ENCODE measurements at regions not wholly inside any gene's neighbourhood (a gene's known extent, or its start where the extent isn't known, plus 50 kb on each side); places are given as distances from the start of the nearest gene placed in this dataset.

DNA sequence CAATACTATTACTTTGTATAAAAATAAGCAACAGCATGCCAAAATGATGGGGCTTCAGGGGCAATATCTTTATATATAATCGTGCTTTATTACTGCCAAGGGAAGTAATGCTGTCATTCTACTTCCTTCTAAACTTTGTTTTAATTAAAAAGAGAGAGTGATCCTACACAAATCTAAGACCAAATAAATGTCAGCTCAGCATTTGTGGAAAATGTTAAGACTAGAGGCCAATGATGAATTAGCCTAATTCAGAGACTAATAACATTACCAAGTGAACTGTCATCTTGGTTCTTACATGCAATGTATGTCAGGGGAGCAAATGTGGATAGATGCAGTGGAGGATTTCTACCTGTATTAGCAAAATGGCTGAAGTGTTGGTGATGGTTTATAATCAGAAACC, 166.4 kb upstream of the PTCHD1 start:
- TF ChIP-seq EZH2phosphoT487 (IDR thresholded peaks at IDR 0.05; ENCODE audit: insufficient read depth, low read depth) (no peak), EZH2 (IDR thresholded peaks at IDR 0.05; ENCODE audit: insufficient read depth, poor library complexity, severe bottlenecking) (no peak)
- H3K27ac ChIP-seq = no peak overlapping the region
- DNase-seq = no peak
- no peak overlapping the region for H3K9ac ChIP-seq
- no peaks in the 10 kb centered on the region for H3K4me1 ChIP-seq (ENCODE audit: insufficient read depth)
- no peaks in the 10 kb centered on the region for H3K79me2 ChIP-seq (ENCODE audit: insufficient read depth)
- no peaks in the 10 kb centered on the region for H3F3A ChIP-seq (ENCODE audit: insufficient read depth)
- WGBS, 2 experiments (ENCODE audit: low coverage in 1 of 2, low lambda C conversion rate in 2 of 2, missing lambda C conversion rate in 2 of 2) = 0 to 4% methylated on average over 1 of the region's 1 CpG
- no peaks in the 10 kb centered on the region for H3K9me3 ChIP-seq (ENCODE audit: low read depth)
- no peak overlapping the region for H3K4me2 ChIP-seq (ENCODE audit: unreplicated experiment)
- H3K4me3 ChIP-seq = no peak overlapping the region
- in situ Hi-C loops (cut with MboI) = no loop called here
- H4K20me1 ChIP-seq (ENCODE audit: insufficient read depth) = no peaks in the 10 kb centered on the region
- no peaks in the 10 kb centered on the region for H3K36me3 ChIP-seq (ENCODE audit: low read depth)
- no peaks in the 10 kb centered on the region for H3K27me3 ChIP-seq (replicated peaks; ENCODE audit: insufficient read depth)
- H2AFZ ChIP-seq = no peak overlapping the region
- no peaks in the 10 kb centered on the region for H3K9me2 ChIP-seq (ENCODE audit: insufficient read depth)

DNA sequence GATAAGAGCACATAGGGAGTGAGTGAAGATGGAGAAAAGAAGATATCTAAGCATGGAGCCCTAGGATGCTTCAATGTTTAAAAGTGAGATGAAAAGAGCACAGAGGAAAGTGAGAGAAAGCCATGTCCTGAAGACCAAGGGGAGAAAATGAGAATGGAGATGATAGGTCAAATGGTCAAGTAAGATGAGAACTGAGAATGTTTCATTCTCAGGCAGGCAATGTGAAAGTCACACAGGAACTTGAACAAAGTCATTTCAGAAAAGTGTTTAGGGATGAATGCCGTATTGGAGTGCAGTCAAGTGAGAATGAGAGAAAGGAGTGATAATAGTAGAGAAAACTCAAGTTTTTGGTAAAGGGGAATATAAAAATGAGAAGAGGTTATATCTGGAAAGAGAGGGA, 148.7 kb upstream of the PTCHD1 start:
- no peak for TF ChIP-seq EZH2phosphoT487 (IDR thresholded peaks at IDR 0.05; ENCODE audit: insufficient read depth, low read depth)
- no peak for TF ChIP-seq EZH2 (IDR thresholded peaks at IDR 0.05; ENCODE audit: insufficient read depth, poor library complexity, severe bottlenecking)
- H3K4me3 ChIP-seq = no peak overlapping the region
- WGBS, 2 experiments (ENCODE audit: low coverage in 1 of 2, low lambda C conversion rate in 2 of 2, missing lambda C conversion rate in 2 of 2) = 0% methylated on average over 1 of the region's 1 CpG
- no peaks in the 10 kb centered on the region for H3F3A ChIP-seq (ENCODE audit: insufficient read depth)
- no peaks in the 10 kb centered on the region for H4K20me1 ChIP-seq (ENCODE audit: insufficient read depth)
- DNase-seq = no peak
- no peaks in the 10 kb centered on the region for H3K4me1 ChIP-seq (ENCODE audit: insufficient read depth)
- H3K9ac ChIP-seq = no peak overlapping the region
- H3K9me2 ChIP-seq (ENCODE audit: insufficient read depth) = no peaks in the 10 kb centered on the region
- no peak overlapping the region for H2AFZ ChIP-seq
- in situ Hi-C loops (cut with MboI) = no loop called here
- H3K36me3 ChIP-seq (ENCODE audit: low read depth) = no peaks in the 10 kb centered on the region
- no peaks in the 10 kb centered on the region for H3K79me2 ChIP-seq (ENCODE audit: insufficient read depth)
- no peaks in the 10 kb centered on the region for H3K9me3 ChIP-seq (ENCODE audit: low read depth)
- H3K27me3 ChIP-seq (replicated peaks; ENCODE audit: insufficient read depth) = no peaks in the 10 kb centered on the region
- H3K27ac ChIP-seq = no peak overlapping the region
- no peak overlapping the region for H3K4me2 ChIP-seq (ENCODE audit: unreplicated experiment)

DNA sequence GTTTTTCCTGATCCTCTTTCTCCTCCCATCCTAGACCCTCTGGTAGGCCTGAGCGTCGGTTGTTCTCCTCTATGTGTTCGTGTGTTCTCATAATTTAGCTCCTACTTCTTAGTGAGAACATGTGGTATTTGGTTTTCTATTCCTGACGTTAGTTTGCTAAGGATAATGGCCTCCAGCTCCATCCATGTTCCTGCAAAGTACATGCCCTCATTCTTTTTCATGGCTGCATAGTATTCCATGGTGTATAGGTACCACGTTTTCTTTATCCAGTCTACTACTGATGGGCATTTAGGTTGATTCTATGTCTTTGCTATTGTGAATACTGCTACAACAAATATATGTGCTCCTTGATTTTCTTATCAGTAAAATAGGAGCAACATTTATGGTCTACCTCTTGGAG, 146.8 kb upstream of the PTCHD1 start:
- Histone ChIP-seq H3K79me2 (ENCODE audit: insufficient read depth) (no peaks in the 10 kb centered on the region), H4K20me1 (ENCODE audit: insufficient read depth) (no peaks in the 10 kb centered on the region), H2AFZ (no peak overlapping the region), H3K4me1 (ENCODE audit: insufficient read depth) (no peaks in the 10 kb centered on the region), H3K27me3 (replicated peaks; ENCODE audit: insufficient read depth) (no peaks in the 10 kb centered on the region), H3K9me3 (ENCODE audit: low read depth) (no peaks in the 10 kb centered on the region), H3K9me2 (ENCODE audit: insufficient read depth) (no peaks in the 10 kb centered on the region), H3K4me3 (no peak overlapping the region), H3F3A (ENCODE audit: insufficient read depth) (no peaks in the 10 kb centered on the region), H3K4me2 (ENCODE audit: unreplicated experiment) (no peak overlapping the region), H3K36me3 (ENCODE audit: low read depth) (no peaks in the 10 kb centered on the region), H3K9ac (no peak overlapping the region), H3K27ac (no peak overlapping the region)
- 25 to 36% methylated on average over 5 of the region's 5 CpGs for WGBS, 2 experiments (ENCODE audit: low coverage in 1 of 2, low lambda C conversion rate in 2 of 2, missing lambda C conversion rate in 2 of 2)
- in situ Hi-C loops (cut with MboI) = no loop called here
- TF ChIP-seq EZH2phosphoT487 (IDR thresholded peaks at IDR 0.05; ENCODE audit: insufficient read depth, low read depth) (no peak), EZH2 (IDR thresholded peaks at IDR 0.05; ENCODE audit: insufficient read depth, poor library complexity, severe bottlenecking) (no peak)
- DNase-seq = no peak

DNA sequence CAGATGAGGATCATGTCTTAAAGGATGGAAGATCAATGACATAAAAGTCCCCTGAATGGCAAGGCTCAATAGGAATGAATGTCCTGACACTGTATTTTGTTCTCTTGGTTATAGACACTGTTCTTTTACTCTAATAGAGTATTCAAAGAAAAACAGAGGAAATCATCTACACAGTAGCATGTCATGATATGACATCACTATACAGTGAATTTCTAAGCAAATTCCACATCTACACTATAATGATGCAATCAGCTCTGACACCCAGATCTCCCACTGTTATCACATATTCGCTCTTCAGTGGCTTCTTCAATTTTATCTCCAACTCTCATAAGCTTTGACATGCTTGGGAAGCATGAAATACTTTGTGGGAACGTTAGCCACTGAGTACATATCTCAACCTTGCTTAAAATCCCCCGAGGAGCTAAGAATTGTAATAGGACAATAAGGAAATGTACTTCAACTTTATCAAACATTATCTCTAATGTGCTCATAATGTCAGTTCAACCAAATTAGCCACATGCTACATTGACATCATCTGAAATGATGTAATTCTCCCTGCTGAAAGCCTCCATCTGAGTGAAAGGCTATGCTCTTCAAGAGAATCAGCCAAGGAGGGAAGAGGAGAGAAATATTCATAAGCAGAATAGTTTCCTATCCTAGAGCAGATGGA, 139.6 kb upstream of the PTCHD1 start:
- Histone ChIP-seq H3K27me3 (replicated peaks; ENCODE audit: insufficient read depth) (no peaks in the 10 kb centered on the region), H3K9me2 (ENCODE audit: insufficient read depth) (no peaks in the 10 kb centered on the region), H3K27ac (no peak overlapping the region), H3K79me2 (ENCODE audit: insufficient read depth) (no peaks in the 10 kb centered on the region), H4K20me1 (ENCODE audit: insufficient read depth) (no peaks in the 10 kb centered on the region), H3K4me2 (ENCODE audit: unreplicated experiment) (no peak overlapping the region), H3K9me3 (ENCODE audit: low read depth) (no peaks in the 10 kb centered on the region), H3K4me1 (ENCODE audit: insufficient read depth) (no peaks in the 10 kb centered on the region), H2AFZ (no peak overlapping the region), H3K4me3 (no peak overlapping the region), H3F3A (ENCODE audit: insufficient read depth) (no peaks in the 10 kb centered on the region), H3K36me3 (ENCODE audit: low read depth) (no peaks in the 10 kb centered on the region), H3K9ac (no peak overlapping the region)
- DNase-seq = no peak
- WGBS, 2 experiments (ENCODE audit: low coverage in 1 of 2, low lambda C conversion rate in 2 of 2, missing lambda C conversion rate in 2 of 2) = 21 to 42% methylated on average over 3 of the region's 3 CpGs
- TF ChIP-seq EZH2 (IDR thresholded peaks at IDR 0.05; ENCODE audit: insufficient read depth, poor library complexity, severe bottlenecking) (no peak), EZH2phosphoT487 (IDR thresholded peaks at IDR 0.05; ENCODE audit: insufficient read depth, low read depth) (no peak)
- in situ Hi-C loops (cut with MboI) = no loop called here

DNA sequence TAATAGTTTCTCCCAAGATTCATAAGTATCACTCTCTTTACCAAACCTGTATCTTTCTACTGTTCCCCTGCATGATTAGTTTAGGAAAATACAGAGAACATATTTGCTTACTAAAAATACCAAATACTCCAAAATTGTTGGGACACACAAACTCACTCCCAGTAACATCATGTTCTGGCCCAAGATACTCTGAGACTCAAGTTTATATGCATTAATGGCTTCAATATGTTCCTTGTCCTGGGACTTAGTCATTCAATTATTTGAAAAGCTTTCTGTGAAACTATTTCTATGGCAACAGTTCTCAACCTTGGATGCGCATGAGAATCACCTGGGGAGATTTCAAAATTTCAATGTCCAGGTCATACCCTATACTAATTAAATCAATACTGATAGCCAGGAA, 138.9 kb upstream of the PTCHD1 start:
- no peaks in the 10 kb centered on the region for H3K27me3 ChIP-seq (replicated peaks; ENCODE audit: insufficient read depth)
- in situ Hi-C loops (cut with MboI) = no loop called here
- no peak overlapping the region for H3K4me3 ChIP-seq
- no peak overlapping the region for H3K9ac ChIP-seq
- no peaks in the 10 kb centered on the region for H3K9me2 ChIP-seq (ENCODE audit: insufficient read depth)
- no peaks in the 10 kb centered on the region for H4K20me1 ChIP-seq (ENCODE audit: insufficient read depth)
- H2AFZ ChIP-seq = no peak overlapping the region
- H3F3A ChIP-seq (ENCODE audit: insufficient read depth) = no peaks in the 10 kb centered on the region
- H3K79me2 ChIP-seq (ENCODE audit: insufficient read depth) = no peaks in the 10 kb centered on the region
- 85 to 96% methylated on average over 1 of the region's 1 CpG for WGBS, 2 experiments (ENCODE audit: low coverage in 1 of 2, low lambda C conversion rate in 2 of 2, missing lambda C conversion rate in 2 of 2)
- no peaks in the 10 kb centered on the region for H3K36me3 ChIP-seq (ENCODE audit: low read depth)
- no peaks in the 10 kb centered on the region for H3K4me1 ChIP-seq (ENCODE audit: insufficient read depth)
- no peaks in the 10 kb centered on the region for H3K9me3 ChIP-seq (ENCODE audit: low read depth)
- no peak overlapping the region for H3K27ac ChIP-seq
- no peak for TF ChIP-seq EZH2 (IDR thresholded peaks at IDR 0.05; ENCODE audit: insufficient read depth, poor library complexity, severe bottlenecking)
- no peak for TF ChIP-seq EZH2phosphoT487 (IDR thresholded peaks at IDR 0.05; ENCODE audit: insufficient read depth, low read depth)
- H3K4me2 ChIP-seq (ENCODE audit: unreplicated experiment) = no peak overlapping the region
- DNase-seq = no peak

Measured in GM23248 (cell line).